GM19468 (cell line): ENCODE measurements at regions not wholly inside any gene's neighbourhood (a gene's known extent, or its start where the extent isn't known, plus 50 kb on each side); places are given as distances from the start of the nearest gene placed in this dataset.
A peak's percentile ranks its signal among the peaks of the same experiment; 100 is the strongest.
"Not testable (repeated sequence)": the region's sequence is repeated elsewhere in the genome, so short reads cannot be mapped to it uniquely, and the experiment has no call there.

Experiments
- ATAC-seq: cut with Tn5 transposase; IDR thresholded peaks from one replicate; pipeline ENCODE4 v1.9.1; 2021; ENCODE audit warnings: mild to moderate bottlenecking, moderate library complexity, moderate number of reproducible peaks; ENCODE audit not compliant: unreplicated experiment; ENCODE audit errors: extremely low read depth

- no peak for ATAC-seq
Observed at GRCh38 chr5:144040615-144041305, 129.7 kb downstream of the YIPF5 start.

- ATAC-seq, result no peak
Observed at GRCh38 chr5:144042156-144042555, 128.3 kb downstream of the YIPF5 start.

- no peak for ATAC-seq
Observed at GRCh38 chr5:144048259-144048856, 122.1 kb downstream of the YIPF5 start.

- ATAC-seq, result not testable (repeated sequence)
Observed at GRCh38 chr5:144055391-144055790, 115.1 kb downstream of the YIPF5 start.

- not testable (repeated sequence) for ATAC-seq
Observed at GRCh38 chr5:144060091-144060490, 110.4 kb downstream of the YIPF5 start.

- ATAC-seq, result no peak
Observed at GRCh38 chr5:144060598-144060997, 109.9 kb downstream of the YIPF5 start.

- ATAC-seq, result no peak
Observed at GRCh38 chr5:144065786-144066185, 104.7 kb downstream of the YIPF5 start.

- ATAC-seq, result no peak
Observed at GRCh38 chr5:144072518-144072927, 97.9 kb downstream of the YIPF5 start.

GRCh38 chr5:144076521-144077083, 93.9 kb downstream of the YIPF5 start:
- ATAC-seq, result no peak

GRCh38 chr5:144083185-144083584, 87.3 kb downstream of the YIPF5 start:
- ATAC-seq, result no peak

- ATAC-seq, result no peak
Observed at GRCh38 chr5:144084971-144085370, 85.5 kb downstream of the YIPF5 start.

- ATAC-seq, result no peak
Observed at GRCh38 chr5:144085381-144085780, 85.1 kb downstream of the YIPF5 start.

- ATAC-seq, result no peak
Observed at GRCh38 chr5:144086295-144086694, 84.2 kb downstream of the YIPF5 start.

GRCh38 chr5:144087576-144087975, 82.9 kb downstream of the YIPF5 start:
- no peak for ATAC-seq

GRCh38 chr5:144088206-144089064, 82.0 kb downstream of the YIPF5 start:
- no peak for ATAC-seq

- ATAC-seq, result peak; percentile 41
Observed at GRCh38 chr5:144089401-144090021, 80.9 kb downstream of the YIPF5 start.

GRCh38 chr5:144092508-144092907, 78.0 kb downstream of the YIPF5 start:
- ATAC-seq, result no peak

- ATAC-seq, result no peak
Observed at GRCh38 chr5:144093400-144093799, 77.1 kb downstream of the YIPF5 start.

- no peak for ATAC-seq
Observed at GRCh38 chr5:144093868-144094267, 76.6 kb downstream of the YIPF5 start.

- ATAC-seq, result no peak
Observed at GRCh38 chr5:144100702-144101101, 69.8 kb downstream of the YIPF5 start.
